H9 (cell line): ENCODE measurements at regions not wholly inside any gene's neighbourhood (a gene's known extent, or its start where the extent isn't known, plus 50 kb on each side); places are given as distances from the start of the nearest gene placed in this dataset.

Experiments used
- DNase-seq: peaks from one replicate; pipeline ENCODE4 v3.0.0-alpha.2; 2017
- H2AFZ ChIP-seq: one replicate; pipeline ENCODE4 v1.6.1; 2013; ENCODE audit warnings: mild to moderate bottlenecking, low read length, control low read depth, moderate library complexity
- H2AK5ac ChIP-seq: 2 replicates; pipeline ENCODE4 v1.6.1; 2013; ENCODE audit warnings: low read length, control low read depth, mixed read lengths; ENCODE audit not compliant: insufficient read length
- H2BK120ac ChIP-seq: one replicate; pipeline ENCODE4 v1.6.1; 2013; ENCODE audit warnings: low read depth, mild to moderate bottlenecking, low read length, control low read depth, inconsistent platforms; ENCODE audit not compliant: poor library complexity, severe bottlenecking
- H2BK12ac ChIP-seq: 2 replicates; pipeline ENCODE4 v1.6.1; 2013; ENCODE audit warnings: low read length, control low read depth, mixed read lengths, low read depth; ENCODE audit not compliant: insufficient read length
- H2BK15ac ChIP-seq: 2 replicates; pipeline ENCODE4 v1.6.1; 2013; ENCODE audit warnings: low read depth, low read length, control low read depth
- H2BK20ac ChIP-seq: one replicate; pipeline ENCODE4 v1.6.1; 2013; ENCODE audit warnings: low read depth, mild to moderate bottlenecking, low read length, control low read depth, inconsistent platforms; ENCODE audit not compliant: poor library complexity, severe bottlenecking
- H2BK5ac ChIP-seq: 2 replicates; pipeline ENCODE4 v1.6.1; 2013; ENCODE audit warnings: low read length, control low read depth, mixed read lengths; ENCODE audit not compliant: insufficient read length
- H3K14ac ChIP-seq: 2 replicates; pipeline ENCODE4 v1.6.1; 2013; ENCODE audit warnings: low read length, control low read depth; ENCODE audit not compliant: insufficient read depth
- H3K18ac ChIP-seq: 2 replicates; pipeline ENCODE4 v1.6.1; 2013; ENCODE audit warnings: low read depth, mild to moderate bottlenecking, mixed read lengths, low read length, control low read depth; ENCODE audit not compliant: insufficient read length
- H3K23ac ChIP-seq: 2 replicates; pipeline ENCODE4 v1.6.1; 2013; ENCODE audit warnings: low read length, control low read depth, mixed read lengths, low read depth; ENCODE audit not compliant: insufficient read length
- H3K23me2 ChIP-seq: 2 replicates; pipeline ENCODE4 v1.6.1; 2013; ENCODE audit warnings: low read depth, mild to moderate bottlenecking, mixed read lengths, low read length, control low read depth; ENCODE audit not compliant: insufficient read length, poor library complexity, severe bottlenecking
- H3K27ac ChIP-seq: 2 replicates; pipeline ENCODE4 v1.5.1; 2013; ENCODE audit warnings: low read length, control low read depth, mixed read lengths, low read depth; ENCODE audit not compliant: insufficient read length
- H3K27me3 ChIP-seq: 2 replicates; pipeline ENCODE4 v1.6.1; 2013; ENCODE audit warnings: low read length, control low read depth, inconsistent platforms; ENCODE audit not compliant: insufficient read depth
- H3K4ac ChIP-seq: 2 replicates; pipeline ENCODE4 v1.6.1; 2013; ENCODE audit warnings: low read depth, mild to moderate bottlenecking, control low read depth, inconsistent platforms, low read length, moderate library complexity
- H3K4me1 ChIP-seq: 2 replicates; pipeline ENCODE4 v1.6.1; 2013; ENCODE audit warnings: low read length, control low read depth, inconsistent platforms; ENCODE audit not compliant: insufficient read depth
- H3K4me2 ChIP-seq: 2 replicates; pipeline ENCODE4 v1.6.1; 2013; ENCODE audit warnings: low read length, control low read depth, mixed read lengths; ENCODE audit not compliant: insufficient read length, insufficient read depth
- H3K56ac ChIP-seq: 2 replicates; pipeline ENCODE4 v1.6.1; 2013; ENCODE audit warnings: low read depth, mild to moderate bottlenecking, mixed read lengths, low read length, control low read depth; ENCODE audit not compliant: insufficient read length
- H3K79me1 ChIP-seq: 2 replicates; pipeline ENCODE4 v1.6.1; 2013; ENCODE audit warnings: low read depth, mild to moderate bottlenecking, moderate library complexity, low read length, control low read depth, inconsistent platforms; ENCODE audit not compliant: insufficient read depth, poor library complexity, severe bottlenecking
- H3K79me2 ChIP-seq: 2 replicates; pipeline ENCODE4 v1.6.1; 2013; ENCODE audit warnings: low read length, control low read depth, inconsistent platforms; ENCODE audit not compliant: insufficient read depth
- H3K9ac ChIP-seq: 2 replicates; pipeline ENCODE4 v1.6.1; 2013; ENCODE audit warnings: low read length, control low read depth, mixed read lengths; ENCODE audit not compliant: insufficient read length; ENCODE audit errors: extremely low read depth
- H3K9me3 ChIP-seq: one replicate; pipeline ENCODE4 v1.6.1; 2013; ENCODE audit warnings: low read depth, low read length, inconsistent platforms; ENCODE audit not compliant: control insufficient read depth
- H3T11ph ChIP-seq: one replicate; pipeline ENCODE4 v1.6.1; 2013; ENCODE audit warnings: mild to moderate bottlenecking, low read length, control low read depth, inconsistent platforms
- H4K20me1 ChIP-seq: one replicate; pipeline ENCODE4 v1.6.1; 2013; ENCODE audit not compliant: control insufficient read depth, insufficient read length, insufficient read depth
- H4K5ac ChIP-seq: 2 replicates; pipeline ENCODE4 v1.6.1; 2013; ENCODE audit warnings: low read depth, mild to moderate bottlenecking, mixed read lengths, low read length, control low read depth; ENCODE audit not compliant: insufficient read length
- H4K8ac ChIP-seq: replicated peaks from 2 replicates; pipeline ENCODE4 v1.6.1; 2013; ENCODE audit warnings: low read length, control low read depth, mixed read lengths, low read depth; ENCODE audit not compliant: insufficient read length
- H4K91ac ChIP-seq: 2 replicates; pipeline ENCODE4 v1.6.1; 2013; ENCODE audit warnings: low read depth, mild to moderate bottlenecking, moderate library complexity, mixed read lengths, low read length, control low read depth; ENCODE audit not compliant: insufficient read length
- H3K27ac Mint-ChIP-seq, 3 experiments: 2 replicates in 2 of 3; 3 replicates in 1 of 3; pipeline ENCODE4 v1.8.0; 2020 to 2021; ENCODE audit warnings: mixed read lengths in 3 of 3, mild to moderate bottlenecking in 1 of 3, moderate library complexity in 1 of 3
- H3K27me3 Mint-ChIP-seq: 2 replicates; pipeline ENCODE4 v1.8.0; 2021; ENCODE audit warnings: low read depth, mild to moderate bottlenecking, moderate library complexity, mixed read lengths
- H3K36me3 Mint-ChIP-seq, 3 experiments: 2 replicates in 2 of 3; 3 replicates in 1 of 3; pipeline ENCODE4 v1.8.0; 2020 to 2021; ENCODE audit warnings: low read depth in 3 of 3, mixed read lengths in 3 of 3; ENCODE audit not compliant: insufficient read depth in 1 of 3
- H3K4me1 Mint-ChIP-seq, 2 experiments: 2 replicates each; pipeline ENCODE4 v1.8.0; 2020; ENCODE audit warnings: mixed read lengths in 2 of 2
- H3K4me3 Mint-ChIP-seq, 2 experiments: 2 replicates in 1 of 2; 3 replicates in 1 of 2; pipeline ENCODE4 v1.8.0; 2020 to 2021; ENCODE audit warnings: mild to moderate bottlenecking in 2 of 2, mixed read lengths in 2 of 2, moderate library complexity in 1 of 2
- H3K9me3 Mint-ChIP-seq, 2 experiments: 2 replicates in 1 of 2; 3 replicates in 1 of 2; pipeline ENCODE4 v1.8.0; 2020; ENCODE audit warnings: mild to moderate bottlenecking in 2 of 2, mixed read lengths in 2 of 2, moderate library complexity in 1 of 2
- CTCF ChIP-seq: fragments of 200-600 bp; sonication (generic); conservative IDR thresholded peaks from 3 replicates; pipeline ENCODE4 v1.8.0; 2021; ENCODE audit warnings: antibody characterized with exemption, mild to moderate bottlenecking
- WGBS: extraction: QIAGEN DNeasy Blood & Tissue Kit; methylation state at CpG from one replicate; pipeline ENCODE4 v1.1.7; 2013; ENCODE audit warnings: missing lambda C conversion rate, low lambda C conversion rate, mixed read lengths; ENCODE audit not compliant: insufficient read length; ENCODE audit errors: extremely low coverage; 5-methylcytosine and 5-hydroxymethylcytosine counted together

GRCh38 chr11:103683576-103683975 is 352.9 kb upstream of the DDI1 start:
- H2BK5ac ChIP-seq = no peak overlapping the region
- H3K9me3 ChIP-seq = no peaks in the 10 kb centered on the region
- H2AFZ ChIP-seq = no peak overlapping the region
- H3K56ac ChIP-seq = no peak overlapping the region
- no peak overlapping the region for H3K23ac ChIP-seq
- H4K5ac ChIP-seq = no peak overlapping the region
- DNase-seq = no peak
- no peak overlapping the region for H2BK20ac ChIP-seq
- H3K36me3 Mint-ChIP-seq = no peaks in the 10 kb centered on the region; a peak in 1 of 7 replicates
- H3K27me3 Mint-ChIP-seq = no peaks in the 10 kb centered on the region
- H2AK5ac ChIP-seq = no peak overlapping the region
- peaks cover 0 to 6% of the 10 kb centered on the region in 2 experiments; a peak in 3 of 5 replicates for H3K9me3 Mint-ChIP-seq
- H3K4ac ChIP-seq = no peak overlapping the region
- no peak overlapping the region for H4K8ac ChIP-seq
- H3K4me1 Mint-ChIP-seq = peaks cover 15 to 19% of the 10 kb centered on the region in 2 experiments
- no peak overlapping the region for H3K4me2 ChIP-seq
- no peaks in the 10 kb centered on the region for H3K27me3 ChIP-seq
- no peaks in the 10 kb centered on the region for H3K79me1 ChIP-seq
- H3T11ph ChIP-seq = no peak overlapping the region
- no peak overlapping the region for H3K4me3 Mint-ChIP-seq
- H3K27ac Mint-ChIP-seq = no peak overlapping the region
- no peak overlapping the region for H4K91ac ChIP-seq
- H3K4me1 ChIP-seq = peaks cover 3% of the 10 kb centered on the region; the same call in 1 of the 2 replicates
- H3K79me2 ChIP-seq = no peaks in the 10 kb centered on the region
- no peaks in the 10 kb centered on the region for H3K23me2 ChIP-seq
- H2BK120ac ChIP-seq = no peak overlapping the region
- no peak overlapping the region for H3K14ac ChIP-seq
- no peak for TF ChIP-seq CTCF
- no peak overlapping the region for H2BK15ac ChIP-seq
- H2BK12ac ChIP-seq = no peak overlapping the region
- H4K20me1 ChIP-seq = no peaks in the 10 kb centered on the region
- H3K27ac ChIP-seq = no peak overlapping the region
- WGBS = no CpG with 5 or more reads among the region's 2 CpGs
- H3K9ac ChIP-seq = no peak overlapping the region
- H3K18ac ChIP-seq = no peak overlapping the region
